T-helper 2 cell (primary cell): ENCODE measurements at regions not wholly inside any gene's neighbourhood (a gene's known extent, or its start where the extent isn't known, plus 50 kb on each side); places are given as distances from the start of the nearest gene placed in this dataset.
"Not testable (repeated sequence)": the region's sequence is repeated elsewhere in the genome, so short reads cannot be mapped to it uniquely, and the experiment has no call there.

Experiments
- DNase-seq, 5 experiments: peaks; one replicate each; pipeline versions ENCODE4 v3.0.0 to v3.0.0-alpha.2; 2012 to 2022

GRCh38 chr7:106523482-106523881 lies 137.5 kb downstream of the CCDC71L start:
- DNase-seq, result no peak

GRCh38 chr7:106522696-106523095 lies 138.3 kb downstream of the CCDC71L start:
- DNase-seq, result no peak

- DNase-seq, result no peak
These were observed 139.4 kb downstream of the CCDC71L start for GRCh38 chr7:106521541-106521940.

- peak in 1 of 5 experiments; percentile 38 for DNase-seq
These were observed 139.9 kb downstream of the CCDC71L start for GRCh38 chr7:106520962-106521514.

GRCh38 chr7:106518967-106519366 lies 142.0 kb downstream of the CCDC71L start:
- no peak for DNase-seq

- no peak for DNase-seq
These were observed 142.7 kb downstream of the CCDC71L start for GRCh38 chr7:106518239-106518638.

- no peak for DNase-seq
These were observed 143.4 kb downstream of the CCDC71L start for GRCh38 chr7:106517508-106517907.

- no peak for DNase-seq
These were observed 145.6 kb downstream of the CCDC71L start for GRCh38 chr7:106515321-106515720.

- no peak for DNase-seq
These were observed 146.1 kb downstream of the CCDC71L start for GRCh38 chr7:106514881-106515280.

- no peak for DNase-seq
These were observed 148.7 kb downstream of the CCDC71L start for GRCh38 chr7:106512217-106512616.

- DNase-seq, result no peak
These were observed 156.3 kb downstream of the CCDC71L start for GRCh38 chr7:106504645-106505044.

GRCh38 chr7:106504207-106504606 lies 156.8 kb downstream of the CCDC71L start:
- DNase-seq, result no peak

- no peak for DNase-seq
These were observed 157.3 kb downstream of the CCDC71L start for GRCh38 chr7:106503626-106504025.

- no peak for DNase-seq
These were observed 159.1 kb downstream of the CCDC71L start for GRCh38 chr7:106501605-106502580.

- DNase-seq, result no peak
These were observed 161.1 kb downstream of the CCDC71L start for GRCh38 chr7:106499897-106500296.

GRCh38 chr7:106498005-106498404 lies 163.0 kb downstream of the CCDC71L start:
- DNase-seq, result not testable (repeated sequence)

GRCh38 chr7:106493041-106493731 lies 167.8 kb downstream of the CCDC71L start:
- no peak for DNase-seq

- no peak for DNase-seq
These were observed 172.5 kb downstream of the CCDC71L start for GRCh38 chr7:106488465-106488864.

GRCh38 chr7:106487892-106488291 lies 173.1 kb downstream of the CCDC71L start:
- no peak for DNase-seq

- no peak for DNase-seq
These were observed 174.6 kb downstream of the CCDC71L start for GRCh38 chr7:106486331-106486730.

- no peak for DNase-seq
These were observed 175.0 kb downstream of the CCDC71L start for GRCh38 chr7:106485919-106486318.

GRCh38 chr7:106485031-106485551 lies 175.9 kb downstream of the CCDC71L start:
- DNase-seq, result peak in 1 of 5 experiments; percentile 68

- peak in 1 of 5 experiments; percentile 59 for DNase-seq
These were observed 176.4 kb downstream of the CCDC71L start for GRCh38 chr7:106484562-106484961.
